BJ (cell line): ENCODE measurements at regions not wholly inside any gene's neighbourhood (a gene's known extent, or its start where the extent isn't known, plus 50 kb on each side); places are given as distances from the start of the nearest gene placed in this dataset.
"Not testable (repeated sequence)": the region's sequence is repeated elsewhere in the genome, so short reads cannot be mapped to it uniquely, and the experiment has no call there.

Experiments
- CTCF ChIA-PET: fragments of 350-600 bp; formaldehyde crosslinking; extraction: SDS; loops from one replicate; lab custom pipeline; 2021; ENCODE audit warnings: antibody characterized with exemption, inconsistent platforms; lab: Yijun Ruan, JAX
- POLR2A ChIA-PET: fragments of 300-600 bp; sonication (Branson Sonifier 250); formaldehyde crosslinking; extraction: SDS; loops from one replicate; lab custom pipeline; 2021; ENCODE audit warnings: antibody characterized with exemption; lab: Charles Lee
- DNase-seq: peaks from one replicate; pipeline ENCODE4 v3.0.0-alpha.2; 2011; ENCODE audit warnings: low read depth
- H3K27me3 ChIP-seq: 2 replicates; pipeline ENCODE4 v1.6.0; 2011; ENCODE audit warnings: low read length; ENCODE audit not compliant: control insufficient read depth, insufficient read depth
- H3K36me3 ChIP-seq: 2 replicates; pipeline ENCODE4 v1.5.1; 2011; ENCODE audit warnings: low read length; ENCODE audit not compliant: control insufficient read depth, insufficient read depth
- H3K4me3 ChIP-seq: 2 replicates; pipeline ENCODE4 v1.5.1; 2011; ENCODE audit warnings: low read depth, mild to moderate bottlenecking, control low read depth, low read length
- CTCF ChIP-seq: IDR thresholded peaks from 2 replicates; pipeline ENCODE4 v1.5.1; 2011; ENCODE audit warnings: low read depth, mild to moderate bottlenecking, control low read depth, inconsistent platforms, low read length, moderate library complexity; ENCODE audit not compliant: insufficient read depth

GRCh38 chr14:37819155-37820015, 224.0 kb downstream of the TTC6 start:
- peak; percentile 16 for DNase-seq
- TF ChIP-seq CTCF: no peak
- H3K36me3 ChIP-seq: no peaks in the 10 kb centered on the region
- no peaks in the 10 kb centered on the region for H3K27me3 ChIP-seq
- ChIA-PET CTCF (interaction anchor here (1.6 kb wide), 1 partner anchor 18 kb away, joined by 5 read pairs; no protein-coding TSS in a partner anchor), POLR2A (no interaction called here)
- H3K4me3 ChIP-seq: no peak overlapping the region

GRCh38 chr14:37820810-37821209, 225.4 kb downstream of the TTC6 start:
- DNase-seq, H3K27me3 ChIP-seq, H3K36me3 ChIP-seq, CTCF ChIA-PET, POLR2A ChIA-PET, H3K4me3 ChIP-seq: not testable (repeated sequence)

GRCh38 chr14:37824939-37825712, 229.7 kb downstream of the TTC6 start:
- Histone ChIP-seq H3K36me3 (no peaks in the 10 kb centered on the region), H3K4me3 (no peak overlapping the region), H3K27me3 (no peaks in the 10 kb centered on the region)
- CTCF ChIA-PET: interaction anchor here (0.8 kb wide), 1 partner anchor 20 kb away, joined by 3 read pairs; no protein-coding TSS in a partner anchor
- DNase-seq: no peak
- no peak for TF ChIP-seq CTCF
- POLR2A ChIA-PET: no interaction called here

- no peak for TF ChIP-seq CTCF
- Histone ChIP-seq H3K4me3 (no peak overlapping the region), H3K27me3 (no peaks in the 10 kb centered on the region), H3K36me3 (no peaks in the 10 kb centered on the region)
- DNase-seq: no peak
- ChIA-PET POLR2A (no interaction called here), CTCF (interaction anchor here (1.3 kb wide), 1 partner anchor 13 kb away, joined by 4 read pairs; no protein-coding TSS in a partner anchor)
Observed at GRCh38 chr14:37826869-37827268, 231.4 kb downstream of the TTC6 start.

- Histone ChIP-seq H3K27me3 (no peaks in the 10 kb centered on the region), H3K36me3 (no peaks in the 10 kb centered on the region), H3K4me3 (no peak overlapping the region)
- ChIA-PET CTCF (interaction anchor here (0.7 kb wide), 1 partner anchor 15 kb away, joined by 3 read pairs; no protein-coding TSS in a partner anchor), POLR2A (no interaction called here)
- TF ChIP-seq CTCF: no peak
- no peak for DNase-seq
Observed at GRCh38 chr14:37830271-37830670, 234.8 kb downstream of the TTC6 start.
